ENCODE measurements at regions not wholly inside any gene's neighbourhood (a gene's known extent, or its start where the extent isn't known, plus 50 kb on each side); places are given as distances from the start of the nearest gene placed in this dataset.

GRCh38 chr3:101979033-101979432 is 129.7 kb downstream of the NFKBIZ start:
- no peak for TF ChIP-seq CTCF (IDR thresholded peaks at IDR 0.05; ENCODE audit: low read depth, low read length)
- no peaks in the 10 kb centered on the region for H3K9me3 ChIP-seq (ENCODE audit: control insufficient read depth, insufficient read depth, low read length)
- no peak overlapping the region for H3K27ac ChIP-seq (ENCODE audit: low read depth, low read length)
- POLR2A ChIA-PET: no interaction called here
- H3K4me3 ChIP-seq (ENCODE audit: low read depth, low read length): no peak overlapping the region
- H3K27me3 ChIP-seq (ENCODE audit: control insufficient read depth, insufficient read depth, low read length): no peaks in the 10 kb centered on the region
- CTCF ChIA-PET: no interaction called here
- DNase-seq (ENCODE audit: low read depth, low spot score): no peak

GRCh38 chr3:101984356-101984755 is 135.0 kb downstream of the NFKBIZ start:
- POLR2A ChIA-PET: no interaction called here
- no peak for TF ChIP-seq CTCF (IDR thresholded peaks at IDR 0.05; ENCODE audit: low read depth, low read length)
- H3K9me3 ChIP-seq (ENCODE audit: control insufficient read depth, insufficient read depth, low read length): no peaks in the 10 kb centered on the region
- CTCF ChIA-PET: no interaction called here
- no peaks in the 10 kb centered on the region for H3K27me3 ChIP-seq (ENCODE audit: control insufficient read depth, insufficient read depth, low read length)
- DNase-seq (ENCODE audit: low read depth, low spot score): no peak
- H3K4me3 ChIP-seq (ENCODE audit: low read depth, low read length): no peak overlapping the region
- no peak overlapping the region for H3K27ac ChIP-seq (ENCODE audit: low read depth, low read length)

- Histone ChIP-seq H3K4me3 (ENCODE audit: low read depth, low read length) (no peak overlapping the region), H3K27ac (ENCODE audit: low read depth, low read length) (no peak overlapping the region), H3K27me3 (ENCODE audit: control insufficient read depth, insufficient read depth, low read length) (no peaks in the 10 kb centered on the region), H3K9me3 (ENCODE audit: control insufficient read depth, insufficient read depth, low read length) (no peaks in the 10 kb centered on the region)
- POLR2A ChIA-PET: no interaction called here
- DNase-seq (ENCODE audit: low read depth, low spot score): no peak
- TF ChIP-seq CTCF (IDR thresholded peaks at IDR 0.05; ENCODE audit: low read depth, low read length): no peak
- CTCF ChIA-PET: no interaction called here
These were observed 139.3 kb downstream of the NFKBIZ start for GRCh38 chr3:101988596-101988995.

- H3K27me3 ChIP-seq (ENCODE audit: control insufficient read depth, insufficient read depth, low read length): no peaks in the 10 kb centered on the region
- POLR2A ChIA-PET: no interaction called here
- no peaks in the 10 kb centered on the region for H3K9me3 ChIP-seq (ENCODE audit: control insufficient read depth, insufficient read depth, low read length)
- no peak for TF ChIP-seq CTCF (IDR thresholded peaks at IDR 0.05; ENCODE audit: low read depth, low read length)
- no peak overlapping the region for H3K4me3 ChIP-seq (ENCODE audit: low read depth, low read length)
- DNase-seq (ENCODE audit: low read depth, low spot score): no peak
- CTCF ChIA-PET: interaction anchor here (1.5 kb wide), 1 partner anchor 239 kb away, joined by 5 read pairs; no protein-coding TSS in a partner anchor
- no peak overlapping the region for H3K27ac ChIP-seq (ENCODE audit: low read depth, low read length)
These were observed 140.4 kb downstream of the NFKBIZ start for GRCh38 chr3:101989578-101990200.

GRCh38 chr3:101992863-101993262 is 143.5 kb downstream of the NFKBIZ start:
- no peak for TF ChIP-seq CTCF (IDR thresholded peaks at IDR 0.05; ENCODE audit: low read depth, low read length)
- H3K4me3 ChIP-seq (ENCODE audit: low read depth, low read length): no peak overlapping the region
- POLR2A ChIA-PET: interaction anchor here (0.7 kb wide), 1 partner anchor 28 kb away, joined by 7 read pairs; no protein-coding TSS in a partner anchor
- H3K9me3 ChIP-seq (ENCODE audit: control insufficient read depth, insufficient read depth, low read length): no peaks in the 10 kb centered on the region
- H3K27me3 ChIP-seq (ENCODE audit: control insufficient read depth, insufficient read depth, low read length): no peaks in the 10 kb centered on the region
- no peak overlapping the region for H3K27ac ChIP-seq (ENCODE audit: low read depth, low read length)
- no peak for DNase-seq (ENCODE audit: low read depth, low spot score)
- CTCF ChIA-PET: interaction anchor here (0.6 kb wide), 1 partner anchor 241 kb away, joined by 3 read pairs; no protein-coding TSS in a partner anchor

Measured in AG04450 (cell line).